NCI-H2081 treated with DMSO at 0.1 percent for 48 hours (cell line): ENCODE measurements at regions not wholly inside any gene's neighbourhood (a gene's known extent, or its start where the extent isn't known, plus 50 kb on each side); places are given as distances from the start of the nearest gene placed in this dataset.
"Not testable (repeated sequence)": the region's sequence is repeated elsewhere in the genome, so short reads cannot be mapped to it uniquely, and the experiment has no call there.

ENCODE experiments used
- DNase-seq: peaks from one replicate; lab custom pipeline; 2025; lab: John Stamatoyannopoulos, UW

DNA sequence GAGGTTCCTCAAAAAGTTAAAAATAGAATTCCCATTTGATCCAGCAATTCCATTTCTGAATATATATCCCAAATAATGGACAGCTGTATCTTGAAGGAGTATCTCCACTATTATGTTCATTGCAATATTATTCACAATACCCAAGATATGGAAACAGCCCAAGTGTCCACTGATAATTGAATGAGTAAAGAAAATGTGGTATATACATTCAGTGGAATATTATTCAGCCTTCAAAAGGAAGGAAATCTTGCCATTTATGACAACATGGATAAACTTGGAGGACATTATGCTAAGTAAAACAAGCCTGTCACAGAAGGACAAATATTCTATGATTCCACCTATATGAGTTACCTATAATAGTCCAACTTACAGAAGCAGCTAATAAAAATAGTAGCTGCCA lies 979.0 kb downstream of the SLC6A15 start:
- DNase-seq, result no peak

GRCh38 chr12:83932011-83932410 lies 980.6 kb downstream of the SLC6A15 start:
- DNase-seq, result no peak

DNA sequence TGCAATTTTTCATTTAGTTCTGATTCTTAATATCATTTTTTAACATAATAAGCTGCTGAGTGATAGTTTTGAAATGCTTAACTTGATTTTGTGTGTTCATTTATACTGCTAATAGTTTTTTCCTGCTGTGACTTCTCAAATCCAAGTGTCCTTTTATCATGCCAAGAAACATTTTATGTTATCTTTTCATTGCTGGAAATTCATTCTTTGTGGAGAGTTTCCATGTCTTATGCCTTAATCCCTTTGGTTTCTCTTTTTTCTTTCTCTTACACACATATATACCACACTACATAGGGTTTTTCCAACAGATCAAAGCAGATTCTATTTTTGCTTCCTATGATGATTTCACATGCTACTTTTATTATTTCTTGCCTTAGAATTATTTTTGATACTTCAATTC lies 981.1 kb downstream of the SLC6A15 start:
- no peak for DNase-seq

- DNase-seq, result not testable (repeated sequence)
These were observed 982.8 kb downstream of the SLC6A15 start for GRCh38 chr12:83929792-83930191.

GRCh38 chr12:83920821-83921547 lies 991.6 kb downstream of the SLC6A15 start:
- no peak for DNase-seq

- no peak for DNase-seq
These were observed 993.5 kb downstream of the SLC6A15 start for GRCh38 chr12:83919081-83919480.

DNA sequence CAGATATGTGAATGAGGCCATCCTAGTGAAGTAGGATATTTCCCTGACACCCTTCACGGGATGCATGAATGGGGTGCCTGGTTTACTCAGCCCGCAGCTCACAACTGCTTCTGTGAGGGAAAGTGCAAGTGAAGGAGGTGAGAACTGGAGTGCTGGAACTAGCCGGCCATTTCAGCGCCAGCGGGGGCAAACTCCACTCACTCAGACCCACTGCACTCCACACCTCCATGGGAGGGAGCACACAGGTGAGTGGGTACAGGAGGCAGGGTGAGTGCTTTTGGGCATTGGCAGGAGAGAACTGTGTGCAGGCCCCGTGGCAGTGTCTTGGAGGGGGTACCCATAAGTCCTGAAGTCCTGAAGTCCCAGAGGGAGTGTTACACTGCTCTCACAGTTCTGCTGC lies 1008.4 kb downstream of the SLC6A15 start:
- no peak for DNase-seq

- no peak for DNase-seq
These were observed 1016.2 kb downstream of the SLC6A15 start for GRCh38 chr12:83896416-83896815.

DNA sequence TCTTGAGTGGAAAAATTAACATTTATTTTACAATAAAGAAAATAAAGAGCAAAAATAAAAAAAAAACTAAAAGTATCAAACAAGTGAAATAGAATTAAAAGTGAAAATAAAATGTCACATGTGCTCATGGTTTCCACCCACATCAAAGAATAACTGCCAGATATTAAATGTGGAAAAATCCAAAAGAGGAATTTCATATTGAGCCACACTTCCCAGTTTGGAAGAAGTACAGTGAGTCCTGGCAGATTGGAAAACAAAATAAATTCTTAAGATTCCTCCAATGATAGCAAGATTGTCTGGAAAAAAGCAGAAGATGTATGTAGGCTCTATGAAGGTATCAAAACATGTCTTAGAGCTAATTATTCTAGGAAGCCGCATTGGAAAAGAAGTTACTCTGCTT lies 1019.5 kb downstream of the SLC6A15 start:
- no peak for DNase-seq

GRCh38 chr12:83889745-83890144 lies 1022.9 kb downstream of the SLC6A15 start:
- no peak for DNase-seq

- no peak for DNase-seq
These were observed 1026.1 kb downstream of the SLC6A15 start for GRCh38 chr12:83886479-83886878.

DNA sequence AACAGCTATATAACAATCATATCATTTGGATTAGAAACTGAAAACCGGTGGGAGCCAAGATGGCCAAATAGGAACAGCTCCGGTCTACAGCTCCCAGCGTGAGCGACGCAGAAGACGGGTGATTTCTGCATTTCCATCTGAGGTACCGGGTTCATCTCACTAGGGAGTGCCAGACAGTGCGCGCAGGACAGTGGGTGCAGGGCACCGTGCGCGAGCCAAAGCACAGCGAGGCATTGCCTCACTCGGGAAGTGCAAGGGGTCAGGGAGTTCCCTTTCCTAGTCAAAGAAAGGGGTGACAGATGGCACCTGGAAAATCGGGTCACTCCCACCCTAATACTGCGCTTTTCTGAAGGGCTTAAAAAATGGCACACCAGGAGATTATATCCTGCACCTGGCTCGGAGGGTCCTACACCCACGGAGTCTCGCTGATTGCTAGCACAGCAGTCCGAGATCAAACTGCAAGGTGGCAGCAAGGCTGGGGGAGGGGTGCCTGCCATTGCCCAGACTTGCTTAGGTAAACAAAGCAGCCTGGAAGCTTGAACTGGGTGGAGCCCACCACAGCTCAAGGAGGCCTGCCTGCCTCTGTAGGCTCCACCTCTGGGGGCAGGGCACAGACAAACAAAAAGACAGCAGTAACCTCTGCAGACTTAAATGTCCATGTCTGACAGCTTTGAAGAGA lies 1041.5 kb downstream of the SLC6A15 start:
- DNase-seq, result not testable (repeated sequence)

- DNase-seq, result no peak
These were observed 1046.1 kb downstream of the SLC6A15 start for GRCh38 chr12:83866477-83866876.

DNA sequence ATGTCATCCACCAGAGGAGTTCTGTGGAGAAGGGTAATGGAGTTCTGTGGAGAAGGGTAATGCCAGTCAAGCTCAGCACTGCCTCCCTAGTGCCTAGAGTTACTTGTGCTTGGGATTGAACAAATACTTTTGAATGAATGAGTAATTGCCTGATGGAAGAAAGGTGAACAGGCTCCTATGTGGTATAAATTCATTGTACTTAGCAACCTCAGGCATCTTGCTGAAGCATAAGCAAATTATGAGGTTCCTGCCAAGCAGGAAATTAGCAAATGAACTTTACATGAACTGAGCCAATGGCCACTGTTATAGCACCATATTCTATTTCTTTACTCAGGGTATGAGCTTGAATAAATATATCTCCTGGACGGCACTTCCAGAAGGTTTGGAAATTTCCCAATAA lies 1047.2 kb downstream of the SLC6A15 start:
- no peak for DNase-seq

DNA sequence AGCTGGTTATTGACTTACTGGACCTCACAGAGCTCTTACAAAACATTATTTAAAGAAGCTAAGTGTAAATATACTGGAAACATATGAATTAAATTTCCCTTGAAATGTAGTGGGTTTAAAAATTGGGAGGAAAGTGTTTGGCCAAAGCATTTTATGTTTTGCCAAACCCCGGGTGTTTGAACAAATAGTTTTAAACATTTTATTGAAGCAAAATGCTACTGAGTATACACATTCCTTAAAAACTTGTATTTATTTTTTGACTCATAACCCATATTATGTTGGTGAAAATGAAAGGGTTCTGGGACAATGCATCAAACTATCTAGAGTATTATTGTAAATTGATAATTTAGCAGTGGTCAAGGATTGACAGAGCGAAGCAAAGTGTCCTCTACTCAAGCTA lies 1048.5 kb downstream of the SLC6A15 start:
- DNase-seq, result no peak

GRCh38 chr12:83859021-83859420 lies 1053.6 kb downstream of the SLC6A15 start:
- no peak for DNase-seq

DNA sequence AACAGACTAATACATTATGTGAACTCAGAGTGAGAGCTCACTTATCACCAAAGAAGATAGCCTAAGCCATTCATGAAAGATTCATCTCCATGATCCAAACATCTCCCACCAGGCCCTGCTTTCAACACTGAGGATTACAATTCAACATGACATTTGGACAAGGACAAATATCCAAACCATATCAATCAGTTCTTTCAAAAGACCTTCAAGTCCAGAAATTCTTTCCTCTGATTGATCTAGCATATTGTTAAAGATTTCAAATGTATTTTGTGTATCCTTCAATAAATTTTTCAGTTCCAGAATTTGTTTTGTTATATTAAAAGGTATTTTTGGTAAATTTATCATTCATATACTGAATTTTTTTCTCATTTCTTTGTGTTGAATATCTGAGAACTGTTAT lies 1055.8 kb downstream of the SLC6A15 start:
- no peak for DNase-seq

DNA sequence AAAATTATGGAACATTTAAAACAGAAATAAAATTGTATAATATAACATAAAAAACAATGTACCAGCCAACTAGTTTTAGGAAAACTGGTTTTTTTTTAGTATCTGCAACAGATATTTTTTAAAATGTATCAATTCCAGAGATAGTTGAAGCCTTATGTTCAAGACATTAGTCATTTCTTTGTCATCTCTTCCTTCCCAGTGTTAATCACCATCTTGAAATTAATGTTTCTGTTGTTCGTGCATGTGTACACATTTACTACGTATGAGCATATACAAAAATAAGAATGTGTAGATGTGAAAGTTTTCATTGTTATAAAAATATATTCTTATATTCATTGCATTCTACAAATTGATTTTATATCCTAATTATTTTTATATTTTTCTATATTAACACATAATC lies 1062.1 kb downstream of the SLC6A15 start:
- no peak for DNase-seq

DNA sequence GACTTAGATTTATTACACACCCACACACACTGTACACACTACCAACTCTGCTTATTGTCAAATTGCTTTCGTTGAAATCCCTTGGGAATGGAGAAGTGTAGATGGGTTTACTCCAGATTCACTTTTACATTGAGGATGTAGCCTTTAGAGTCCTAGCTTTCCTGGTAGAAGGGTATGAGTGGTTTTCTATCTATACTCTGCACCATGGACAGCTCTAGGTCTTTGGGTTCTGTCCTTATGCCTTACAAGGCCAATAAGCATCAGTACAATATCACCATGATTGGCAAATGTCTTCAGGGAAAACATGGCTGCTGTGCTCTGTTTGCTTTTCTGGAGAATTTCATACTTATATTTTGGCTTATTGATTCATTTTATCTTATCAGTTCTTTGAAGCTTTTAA lies 1063.9 kb downstream of the SLC6A15 start:
- no peak for DNase-seq

- DNase-seq, result no peak
These were observed 1069.1 kb downstream of the SLC6A15 start for GRCh38 chr12:83843541-83843940.

GRCh38 chr12:83841620-83842019 lies 1071.0 kb downstream of the SLC6A15 start:
- no peak for DNase-seq

- DNase-seq, result no peak
These were observed 1084.7 kb downstream of the SLC6A15 start for GRCh38 chr12:83827860-83828259.

- no peak for DNase-seq
These were observed 1085.4 kb downstream of the SLC6A15 start for GRCh38 chr12:83827193-83827592.

DNA sequence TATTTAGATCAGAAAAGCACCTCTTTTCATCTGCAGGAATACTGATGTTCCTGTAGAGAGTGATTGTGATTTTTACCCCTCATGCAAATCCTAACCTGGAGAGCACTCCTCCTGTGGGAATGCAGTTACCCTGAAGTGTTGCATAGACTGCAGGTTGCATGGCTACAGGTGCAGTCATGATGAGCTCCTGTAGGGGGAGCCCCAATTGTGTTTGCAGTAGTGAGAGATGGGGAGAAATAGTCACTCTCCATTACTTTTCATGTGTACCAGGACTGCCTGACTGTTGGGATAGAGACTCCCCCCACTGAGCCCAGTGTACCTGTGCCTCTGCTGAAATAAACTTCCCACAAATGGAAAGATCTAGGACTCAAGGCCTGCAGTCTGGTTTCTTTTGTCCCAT lies 1086.5 kb downstream of the SLC6A15 start:
- DNase-seq, result no peak
